Large intestine (tissue), 3 donors: ENCODE measurements at regions not wholly inside any gene's neighbourhood (a gene's known extent, or its start where the extent isn't known, plus 50 kb on each side); places are given as distances from the start of the nearest gene placed in this dataset.

Experiments used
- DNase-seq, 2 donors: peaks; one replicate each; pipeline versions ENCODE4 v3.0.0 to v3.0.0-alpha.2; 2013
- H3K27ac ChIP-seq: one replicate; pipeline ENCODE4 v1.5.1; 2013; ENCODE audit warnings: low read length
- H3K27me3 ChIP-seq: 2 replicates; pipeline ENCODE4 v1.6.1; 2013; ENCODE audit warnings: low read length; ENCODE audit not compliant: control insufficient read depth, insufficient read depth
- H3K36me3 ChIP-seq: 2 replicates; pipeline ENCODE4 v1.6.1; 2013; ENCODE audit warnings: low read length; ENCODE audit not compliant: control insufficient read depth, insufficient read depth
- H3K4me1 ChIP-seq: one replicate; pipeline ENCODE4 v1.6.1; 2013; ENCODE audit warnings: low read length; ENCODE audit not compliant: control insufficient read depth, insufficient read depth
- H3K4me3 ChIP-seq: one replicate; pipeline ENCODE4 v1.5.1; 2013; ENCODE audit warnings: low read length
- H3K9me3 ChIP-seq: one replicate; pipeline ENCODE4 v1.6.1; 2013; ENCODE audit warnings: mild to moderate bottlenecking, low read depth, low read length, moderate library complexity; ENCODE audit not compliant: control insufficient read depth
- WGBS: methylation state at CpG from one replicate; pipeline ENCODE4 v1.1.5; 2013; ENCODE audit warnings: low lambda C conversion rate; ENCODE audit not compliant: insufficient coverage; 5-methylcytosine and 5-hydroxymethylcytosine counted together

DNA sequence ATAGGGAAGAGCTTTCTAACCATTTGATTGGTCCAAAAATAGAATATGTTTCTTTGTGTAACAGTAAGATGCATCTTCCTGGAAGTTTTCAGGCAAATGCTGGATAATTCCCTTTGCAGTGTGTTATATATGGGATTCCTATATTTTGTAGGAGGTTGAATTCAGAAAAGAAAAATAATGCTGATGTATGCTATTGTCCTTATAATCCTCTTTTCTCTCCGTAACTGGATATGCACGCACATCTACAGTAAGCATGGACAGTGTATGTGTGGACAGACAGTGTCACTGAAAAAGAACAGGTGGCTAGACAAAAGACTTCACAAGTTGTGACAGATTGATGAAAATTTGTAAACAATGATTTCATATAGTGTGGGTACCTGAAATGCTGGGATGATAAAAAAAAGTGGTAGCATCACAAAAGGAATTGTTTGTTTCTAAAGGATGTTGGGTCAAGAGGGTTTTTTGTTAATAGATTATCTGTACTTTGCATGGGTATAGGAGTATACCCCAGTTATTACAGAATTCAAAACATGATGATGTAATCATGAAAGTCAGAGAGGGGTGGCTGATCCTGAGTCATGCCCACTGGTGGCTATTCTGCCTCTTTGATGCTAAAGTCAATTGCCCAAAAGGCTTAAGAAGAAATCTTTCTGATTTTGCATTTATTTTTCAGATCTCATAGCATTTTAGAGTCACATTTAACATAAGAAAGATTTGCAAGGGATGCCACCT is 160.7 kb upstream of the TMTC1 start:
- WGBS = 80% methylated on average over 1 of the region's 2 CpGs
- Histone ChIP-seq H3K4me3 (no peak overlapping the region), H3K4me1 (no peaks in the 10 kb centered on the region), H3K27ac (no peak overlapping the region), H3K36me3 (no peaks in the 10 kb centered on the region), H3K27me3 (no peaks in the 10 kb centered on the region), H3K9me3 (no peaks in the 10 kb centered on the region)
- DNase-seq = no peak

DNA sequence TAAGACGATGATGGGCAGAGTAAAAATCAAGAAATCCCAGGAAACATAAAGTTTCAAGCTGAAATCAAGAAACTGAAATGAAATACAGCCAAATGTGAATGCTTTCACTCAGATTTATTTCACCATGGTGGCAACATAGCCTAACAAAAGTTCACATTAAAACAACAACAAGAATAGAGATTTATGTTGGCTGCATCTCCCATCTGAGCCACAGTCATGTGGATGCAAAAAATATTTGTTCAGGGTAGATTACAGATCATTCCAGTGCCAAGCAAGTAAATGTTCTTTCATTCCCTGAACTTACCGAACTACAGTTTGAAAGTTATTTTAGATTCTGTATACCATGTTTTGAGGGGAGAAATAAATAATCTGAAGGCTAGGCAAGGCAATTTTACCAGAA is 159.9 kb upstream of the TMTC1 start:
- H3K27me3 ChIP-seq = no peaks in the 10 kb centered on the region
- DNase-seq = no peak
- WGBS = 44% methylated on average over 1 of the region's 2 CpGs

DNA sequence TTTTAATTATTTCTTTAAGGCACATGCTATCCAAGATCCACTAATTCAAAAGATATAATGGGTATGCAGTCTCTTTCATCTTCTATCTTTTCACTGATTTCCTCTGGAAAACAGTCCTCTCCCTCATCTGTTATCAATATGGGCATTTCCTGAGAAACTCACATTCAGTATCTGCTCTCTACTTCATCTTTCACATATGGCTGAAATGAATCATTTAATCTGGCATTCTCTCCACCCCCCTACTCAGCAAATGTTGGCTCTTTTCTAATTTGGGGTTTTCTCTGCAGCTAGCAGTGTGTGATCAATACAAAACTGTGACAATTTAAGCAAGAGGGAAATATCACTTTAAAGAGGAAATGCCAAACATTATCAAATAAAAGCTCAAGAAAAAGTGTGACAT is 157.1 kb upstream of the TMTC1 start:
- Histone ChIP-seq H3K9me3 (no peaks in the 10 kb centered on the region), H3K4me1 (no peaks in the 10 kb centered on the region), H3K27ac (no peak overlapping the region), H3K27me3 (no peaks in the 10 kb centered on the region), H3K4me3 (no peak overlapping the region), H3K36me3 (no peaks in the 10 kb centered on the region)
- DNase-seq = no peak

More for the DNA sequence above, 159.9 kb upstream of the TMTC1 start:
- no peak overlapping the region for H3K27ac ChIP-seq
- H3K9me3 ChIP-seq = no peaks in the 10 kb centered on the region
- H3K4me1 ChIP-seq = no peaks in the 10 kb centered on the region
- H3K36me3 ChIP-seq = no peaks in the 10 kb centered on the region
- no peak overlapping the region for H3K4me3 ChIP-seq

DNA sequence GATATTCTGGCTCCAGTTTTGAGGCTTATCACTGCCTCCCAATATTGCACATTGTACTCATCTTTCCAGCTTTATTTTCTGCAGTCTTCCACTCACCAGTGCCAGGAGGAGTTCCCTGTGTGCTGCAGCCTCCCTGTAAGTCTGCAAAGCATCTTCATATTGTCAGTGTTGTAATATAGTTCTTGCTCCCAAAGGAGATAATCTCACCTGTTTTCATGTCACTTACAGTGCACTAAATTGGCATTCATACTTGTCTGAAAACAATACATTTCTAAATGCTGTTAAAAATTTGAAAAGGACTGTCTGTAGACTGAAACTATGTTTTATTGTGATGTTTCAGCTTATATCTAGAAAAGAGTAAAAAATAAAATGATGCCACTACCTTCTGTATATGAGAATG is 146.8 kb upstream of the TMTC1 start:
- Histone ChIP-seq H3K4me3 (no peak overlapping the region), H3K27ac (no peak overlapping the region), H3K36me3 (no peaks in the 10 kb centered on the region), H3K27me3 (no peaks in the 10 kb centered on the region), H3K4me1 (no peaks in the 10 kb centered on the region), H3K9me3 (no peaks in the 10 kb centered on the region)
- DNase-seq = no peak

DNA sequence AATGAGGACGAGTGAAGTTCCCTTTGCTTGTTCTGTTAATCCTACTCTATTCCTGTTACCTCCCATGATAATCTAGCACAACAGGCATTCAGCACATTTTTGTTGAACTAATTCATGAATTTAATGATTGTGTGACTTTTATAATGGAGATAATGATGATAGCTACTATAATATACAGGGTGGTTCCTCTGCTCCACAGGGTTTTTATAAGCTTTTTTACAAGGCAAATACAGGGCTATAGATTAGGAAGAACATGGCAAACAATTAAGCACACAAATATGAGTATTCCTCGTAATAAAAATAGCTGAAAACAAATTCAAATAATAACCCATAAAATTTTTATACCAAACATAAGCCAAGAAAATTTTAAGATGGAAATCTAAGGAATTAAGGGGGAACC is 145.6 kb upstream of the TMTC1 start:
- no peak for DNase-seq
- H3K36me3 ChIP-seq = no peaks in the 10 kb centered on the region
- H3K27me3 ChIP-seq = no peaks in the 10 kb centered on the region
- H3K9me3 ChIP-seq = no peaks in the 10 kb centered on the region
- H3K4me3 ChIP-seq = no peak overlapping the region
- WGBS = 63% methylated on average over 1 of the region's 2 CpGs
- no peaks in the 10 kb centered on the region for H3K4me1 ChIP-seq
- no peak overlapping the region for H3K27ac ChIP-seq

DNA sequence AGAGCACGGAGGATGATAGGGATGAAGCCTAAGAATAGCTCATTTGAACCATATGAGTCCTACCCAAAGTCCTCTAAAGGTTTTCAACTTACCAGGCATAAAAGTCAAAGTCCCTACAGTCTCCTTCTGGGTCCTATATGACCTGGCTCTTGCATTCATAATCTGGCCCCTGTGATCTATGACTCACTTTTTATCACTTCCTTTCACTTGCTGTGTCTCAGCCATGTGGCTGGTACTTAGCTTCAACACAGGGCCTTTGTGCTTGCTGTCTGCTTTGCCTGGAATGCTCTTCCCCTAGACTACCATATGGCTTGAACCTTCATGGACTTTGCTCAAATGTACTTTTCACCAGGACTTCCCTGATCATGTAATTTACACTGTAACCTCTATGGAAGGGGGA is 137.6 kb upstream of the TMTC1 start:
- WGBS = no CpG with 5 or more reads among the region's 1 CpG
- no peaks in the 10 kb centered on the region for H3K4me1 ChIP-seq
- H3K27ac ChIP-seq = no peak overlapping the region
- no peak overlapping the region for H3K4me3 ChIP-seq
- H3K36me3 ChIP-seq = no peaks in the 10 kb centered on the region
- H3K27me3 ChIP-seq = no peaks in the 10 kb centered on the region
- no peaks in the 10 kb centered on the region for H3K9me3 ChIP-seq
- no peak for DNase-seq

DNA sequence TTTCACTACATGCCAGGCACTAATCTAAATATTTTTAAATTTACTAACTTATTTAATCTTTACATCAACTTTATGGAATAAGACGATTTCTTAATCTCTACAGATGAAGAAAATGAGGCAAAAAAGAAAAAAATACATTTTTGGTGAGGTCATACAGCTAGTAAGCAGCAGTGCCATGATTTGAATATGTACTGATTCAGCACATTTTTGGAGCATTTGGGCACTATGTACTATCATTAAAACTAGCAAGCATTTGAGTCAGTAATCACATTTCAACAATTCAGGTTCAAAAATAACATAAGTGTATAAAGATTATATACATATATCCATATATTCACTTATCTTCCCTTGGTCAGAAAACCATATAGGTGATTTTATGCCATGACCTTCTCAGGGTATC is 124.4 kb upstream of the TMTC1 start:
- no peaks in the 10 kb centered on the region for H3K4me1 ChIP-seq
- H3K36me3 ChIP-seq = no peaks in the 10 kb centered on the region
- no peaks in the 10 kb centered on the region for H3K9me3 ChIP-seq
- no peaks in the 10 kb centered on the region for H3K27me3 ChIP-seq
- no peak overlapping the region for H3K27ac ChIP-seq
- DNase-seq = no peak
- WGBS = 43% methylated on average over 1 of the region's 1 CpG
- no peak overlapping the region for H3K4me3 ChIP-seq

DNA sequence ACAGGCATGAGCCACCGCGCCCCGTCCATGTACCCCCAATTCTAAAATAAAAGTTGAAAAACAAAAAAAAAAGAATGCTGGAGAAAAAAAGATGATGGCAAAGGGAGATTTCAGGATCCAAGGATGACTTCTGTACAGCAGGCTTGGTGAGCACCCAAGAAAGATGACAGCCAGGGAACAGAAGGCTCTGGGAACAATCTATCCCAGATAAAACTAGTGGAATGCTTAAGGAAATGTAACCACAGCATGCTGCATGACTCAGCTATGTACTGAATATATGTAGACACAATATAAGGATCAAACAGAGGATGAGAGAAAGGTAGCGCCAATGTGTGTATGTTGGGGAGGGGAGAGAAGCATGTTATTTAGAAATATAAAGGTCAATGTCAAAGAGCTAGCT is 123.7 kb upstream of the TMTC1 start:
- DNase-seq = no peak
- Histone ChIP-seq H3K4me3 (no peak overlapping the region), H3K27me3 (no peaks in the 10 kb centered on the region), H3K9me3 (no peaks in the 10 kb centered on the region), H3K27ac (no peak overlapping the region), H3K36me3 (no peaks in the 10 kb centered on the region), H3K4me1 (no peaks in the 10 kb centered on the region)
- 100% methylated on average over 1 of the region's 4 CpGs for WGBS

DNA sequence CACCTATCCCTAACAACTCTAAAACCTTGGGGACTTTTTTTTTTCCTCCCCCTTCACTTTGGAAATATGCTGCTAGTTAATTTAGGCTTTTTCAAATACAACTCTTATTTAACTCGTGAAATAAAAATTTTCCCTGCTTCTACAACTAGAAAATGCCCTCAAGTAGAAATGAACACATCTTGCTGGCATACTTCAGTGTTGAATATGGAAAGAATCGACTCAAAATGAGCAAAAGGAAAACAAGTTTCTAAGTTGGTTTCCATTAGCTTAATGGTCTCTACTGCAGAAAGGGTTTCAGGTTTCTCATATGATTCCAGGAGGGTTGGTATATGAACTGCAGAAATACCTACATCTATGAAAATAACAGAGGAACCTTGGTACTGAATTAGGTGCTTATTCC is 118.3 kb upstream of the TMTC1 start:
- Histone ChIP-seq H3K4me1 (no peaks in the 10 kb centered on the region), H3K27ac (no peak overlapping the region), H3K27me3 (no peaks in the 10 kb centered on the region), H3K4me3 (no peak overlapping the region), H3K36me3 (no peaks in the 10 kb centered on the region), H3K9me3 (no peaks in the 10 kb centered on the region)
- WGBS = 80% methylated on average over 1 of the region's 2 CpGs
- DNase-seq = no peak

DNA sequence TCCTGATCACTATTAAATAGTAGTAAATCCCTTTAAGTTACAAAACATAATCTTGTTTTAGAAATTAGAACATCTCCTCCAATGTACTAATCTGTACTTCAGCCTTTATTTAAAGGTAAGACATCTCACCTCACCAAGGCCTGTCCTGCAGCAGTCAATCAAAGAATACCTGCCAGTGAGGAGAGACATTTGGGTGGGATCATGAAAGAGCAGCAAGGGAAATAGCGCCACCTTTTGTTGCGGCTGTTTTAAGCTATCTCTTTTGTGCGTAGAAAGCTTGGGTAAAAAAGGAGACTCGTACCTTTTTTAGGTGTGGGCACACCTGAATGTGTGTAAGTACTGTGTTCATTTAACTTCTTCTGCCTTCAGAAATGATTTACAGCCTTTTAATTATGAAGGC is 117.8 kb upstream of the TMTC1 start:
- no peak overlapping the region for H3K4me3 ChIP-seq
- WGBS = 80% methylated on average over 1 of the region's 4 CpGs
- H3K36me3 ChIP-seq = no peaks in the 10 kb centered on the region

DNA sequence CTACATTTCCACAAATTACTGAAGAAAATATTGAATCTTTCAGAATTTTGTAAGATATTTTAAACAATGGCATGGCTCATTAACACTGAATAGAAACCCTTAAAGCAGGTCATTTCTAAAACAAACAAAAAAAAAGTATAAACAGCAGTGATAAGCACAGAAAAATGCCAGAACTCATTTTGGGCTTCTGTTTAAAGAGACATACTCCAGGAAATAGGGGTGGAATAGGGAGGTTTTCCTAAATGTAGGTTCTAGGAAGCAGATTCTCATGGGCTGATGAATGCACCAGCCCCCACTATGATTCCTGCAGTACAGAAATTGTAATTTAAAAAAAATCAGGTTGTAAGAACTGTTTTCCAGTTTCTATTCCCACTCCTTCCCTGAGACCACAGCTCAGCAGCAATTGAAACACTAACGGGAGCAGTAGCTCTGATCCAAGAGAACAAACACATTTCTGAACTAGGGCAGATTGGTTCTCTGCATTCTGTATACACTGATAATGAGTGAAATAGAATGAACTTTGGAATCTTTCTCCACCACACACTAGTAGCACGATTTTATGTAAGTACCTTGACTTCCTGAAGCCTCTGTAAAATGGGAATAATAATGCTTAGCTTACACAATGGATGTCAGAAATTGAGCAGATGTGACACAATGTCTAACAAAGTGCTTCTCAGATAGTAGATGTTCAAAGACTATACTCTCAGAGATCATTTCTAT is 115.6 kb upstream of the TMTC1 start:
- no peak for DNase-seq
- Histone ChIP-seq H3K27me3 (no peaks in the 10 kb centered on the region), H3K27ac (no peak overlapping the region), H3K36me3 (no peaks in the 10 kb centered on the region), H3K9me3 (no peaks in the 10 kb centered on the region), H3K4me3 (no peak overlapping the region), H3K4me1 (no peaks in the 10 kb centered on the region)
- WGBS = no CpG with 5 or more reads among the region's 2 CpGs

More for the DNA sequence above, 117.8 kb upstream of the TMTC1 start:
- DNase-seq = no peak
- H3K27ac ChIP-seq = no peak overlapping the region
- H3K27me3 ChIP-seq = no peaks in the 10 kb centered on the region
- no peaks in the 10 kb centered on the region for H3K4me1 ChIP-seq
- no peaks in the 10 kb centered on the region for H3K9me3 ChIP-seq
